WTC11 (cell line): ENCODE measurements at regions not wholly inside any gene's neighbourhood (a gene's known extent, or its start where the extent isn't known, plus 50 kb on each side); places are given as distances from the start of the nearest gene placed in this dataset.

Experiments
- ATAC-seq: fragments of 200-7000 bp; cut with Tn5 transposase; 2 replicates; pipeline ENCODE4 v1.10.0; 2021; ENCODE audit warnings: mild to moderate bottlenecking, moderate library complexity
- CTCF ChIA-PET: fragments of 300-600 bp; sonication (Branson Sonifier 250); formaldehyde crosslinking; loops from one replicate; lab custom pipeline; 2021; ENCODE audit warnings: antibody characterized with exemption; lab: Charles Lee
- POLR2A ChIA-PET: fragments of 350-600 bp; sonication (Branson Sonifier 250); formaldehyde crosslinking; loops from one replicate; lab custom pipeline; 2021; ENCODE audit warnings: antibody characterized with exemption; lab: Charles Lee
- DNase-seq: peaks from one replicate; pipeline ENCODE4 v3.0.0; 2021; ENCODE audit warnings: low spot score
- H3K27ac Mint-ChIP-seq: 2 replicates; pipeline ENCODE4 v1.8.0; 2021; ENCODE audit warnings: mixed read lengths
- H3K27me3 Mint-ChIP-seq: 2 replicates; pipeline ENCODE4 v1.8.0; 2021; ENCODE audit warnings: low read depth, mild to moderate bottlenecking, moderate library complexity, mixed read lengths
- H3K36me3 Mint-ChIP-seq: 2 replicates; pipeline ENCODE4 v1.8.0; 2021; ENCODE audit warnings: mixed read lengths
- H3K4me1 Mint-ChIP-seq: 2 replicates; pipeline ENCODE4 v1.8.0; 2022; ENCODE audit warnings: mixed read lengths
- H3K4me3 Mint-ChIP-seq: 2 replicates; pipeline ENCODE4 v1.8.0; 2021; ENCODE audit warnings: mild to moderate bottlenecking, moderate library complexity, mixed read lengths
- H3K9me3 Mint-ChIP-seq: 2 replicates; pipeline ENCODE4 v1.8.0; 2021; ENCODE audit warnings: mixed read lengths
- ATF6 ChIP-seq: sonication (generic); formaldehyde crosslinking; IDR thresholded peaks from 2 replicates; pipeline ENCODE4 v1.8.1; 2023; ENCODE audit warnings: mild to moderate bottlenecking, missing genetic modification reagents
- CREB1 ChIP-seq: sonication (generic); formaldehyde crosslinking; IDR thresholded peaks from 2 replicates; pipeline ENCODE4 v1.8.0; 2023; ENCODE audit warnings: mild to moderate bottlenecking, missing genetic modification reagents
- GRHL2 ChIP-seq: fragments of 250-450 bp; sonication (Bioruptor Pico); IDR thresholded peaks from 2 replicates; pipeline ENCODE4 v1.8.0; 2022; ENCODE audit warnings: mild to moderate bottlenecking, moderate library complexity; ENCODE audit not compliant: insufficient replicate concordance, severe bottlenecking
- HMGA2 ChIP-seq: fragments of 250-450 bp; sonication (Bioruptor Pico); IDR thresholded peaks from 2 replicates; pipeline ENCODE4 v1.4.0; 2021; ENCODE audit warnings: mild to moderate bottlenecking, moderate library complexity
- JAZF1 ChIP-seq: fragments of 250-450 bp; sonication (Bioruptor Pico); IDR thresholded peaks from 2 replicates; pipeline ENCODE4 v1.9.0; 2021; ENCODE audit warnings: moderate library complexity, mild to moderate bottlenecking, inconsistent platforms
- JUN ChIP-seq: sonication (generic); formaldehyde crosslinking; IDR thresholded peaks from 2 replicates; pipeline ENCODE4 v1.8.0; 2023; ENCODE audit warnings: mild to moderate bottlenecking, missing genetic modification reagents
- KAT7 ChIP-seq: sonication (generic); formaldehyde crosslinking; IDR thresholded peaks from 2 replicates; pipeline ENCODE4 v1.8.1; 2023; ENCODE audit warnings: missing genetic modification reagents, mild to moderate bottlenecking, borderline replicate concordance
- NFATC4 ChIP-seq: fragments of 250-450 bp; sonication (Bioruptor Pico); IDR thresholded peaks from 2 replicates; pipeline ENCODE4 v1.9.0; 2021; ENCODE audit warnings: mild to moderate bottlenecking
- PRRX2 ChIP-seq: fragments of 250-450 bp; sonication (Bioruptor Pico); IDR thresholded peaks from 2 replicates; pipeline ENCODE4 v1.8.0; 2021; ENCODE audit warnings: mild to moderate bottlenecking
- SMAD3 ChIP-seq: sonication (generic); formaldehyde crosslinking; IDR thresholded peaks from 2 replicates; pipeline ENCODE4 v1.8.0; 2022; ENCODE audit warnings: missing genetic modification reagents, mild to moderate bottlenecking, borderline replicate concordance
- SP1 ChIP-seq: sonication (generic); formaldehyde crosslinking; conservative IDR thresholded peaks from 2 replicates; pipeline ENCODE4 v1.8.1; 2022; ENCODE audit warnings: missing genetic modification reagents
- TEAD4 ChIP-seq: sonication (generic); formaldehyde crosslinking; IDR thresholded peaks from 2 replicates; pipeline ENCODE4 v1.8.0; 2022; ENCODE audit warnings: mild to moderate bottlenecking, missing genetic modification reagents
- ZMAT4 ChIP-seq: fragments of 250-450 bp; sonication (Bioruptor Pico); IDR thresholded peaks from 2 replicates; pipeline ENCODE4 v1.9.0; 2021; ENCODE audit warnings: mild to moderate bottlenecking
- ZNF138 ChIP-seq: sonication (generic); formaldehyde crosslinking; conservative IDR thresholded peaks from 2 replicates; pipeline ENCODE4 v1.8.1; 2022; ENCODE audit warnings: mild to moderate bottlenecking, moderate library complexity, missing genetic modification reagents
- ZNF317 ChIP-seq: sonication (generic); formaldehyde crosslinking; IDR thresholded peaks from 2 replicates; pipeline ENCODE4 v1.8.1; 2023; ENCODE audit warnings: low read depth, mild to moderate bottlenecking, moderate library complexity, missing genetic modification reagents, borderline replicate concordance
- ZNF532 ChIP-seq: fragments of 250-450 bp; sonication (Bioruptor Pico); IDR thresholded peaks from 2 replicates; pipeline ENCODE4 v1.9.0; 2021; ENCODE audit warnings: mild to moderate bottlenecking, borderline replicate concordance
- TF ChIP-seq, protein P1 (sequence below): sonication (generic); formaldehyde crosslinking; conservative IDR thresholded peaks from 2 replicates; pipeline ENCODE4 v1.8.1; 2022; ENCODE audit warnings: mild to moderate bottlenecking, missing genetic modification reagents
- TF ChIP-seq, protein P2 (sequence below): sonication (generic); formaldehyde crosslinking; conservative IDR thresholded peaks from 2 replicates; pipeline ENCODE4 v1.8.1; 2023; ENCODE audit warnings: mild to moderate bottlenecking, low read depth, missing genetic modification reagents, moderate library complexity
- TF ChIP-seq, protein P3 (sequence below): sonication (generic); formaldehyde crosslinking; IDR thresholded peaks from 2 replicates; pipeline ENCODE4 v1.8.1; 2023; ENCODE audit warnings: mild to moderate bottlenecking, missing genetic modification reagents, moderate library complexity
- TF ChIP-seq, protein P4 (sequence below): sonication (generic); formaldehyde crosslinking; IDR thresholded peaks from 2 replicates; pipeline ENCODE4 v1.8.0; 2023; ENCODE audit warnings: mild to moderate bottlenecking, missing genetic modification reagents
- TF ChIP-seq, protein P5 (sequence below): sonication (generic); formaldehyde crosslinking; IDR thresholded peaks from 2 replicates; pipeline ENCODE4 v1.8.0; 2023; ENCODE audit warnings: missing genetic modification reagents

DNA sequence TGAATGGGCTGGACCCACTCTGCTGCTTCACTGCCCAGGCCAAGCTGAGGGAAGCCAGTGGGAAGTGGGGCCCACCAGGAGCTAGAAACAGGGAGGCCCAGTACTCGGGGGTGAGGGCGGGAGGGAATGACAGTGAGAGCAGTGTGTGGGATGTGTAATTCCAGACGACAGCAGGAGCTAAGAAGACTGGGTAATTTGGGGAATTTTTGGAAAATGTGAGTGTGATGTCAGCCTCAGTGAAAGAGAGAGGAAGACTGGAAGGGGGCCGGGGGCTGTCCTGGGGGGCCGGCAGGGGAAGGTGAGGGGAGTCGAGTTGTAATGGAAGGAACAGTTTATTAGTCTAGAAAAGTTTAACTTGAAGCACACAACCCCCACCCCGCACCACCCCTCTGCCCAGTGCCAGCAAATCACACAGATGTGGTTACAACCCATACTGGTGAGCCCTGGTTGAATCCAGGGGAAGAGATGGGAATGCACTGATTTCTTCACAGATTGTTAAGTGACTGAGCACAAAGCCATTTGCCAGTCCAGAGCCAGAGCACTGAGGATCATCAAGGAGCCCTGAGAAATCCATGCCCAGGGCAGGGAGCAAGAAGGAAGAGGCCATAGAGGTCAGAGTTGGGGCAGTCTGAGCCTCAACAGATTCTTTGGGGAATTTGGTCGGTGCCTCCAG is 76.7 kb upstream of the PKDCC start:
- Mint-ChIP-seq H3K9me3 (no peaks in the 10 kb centered on the region), H3K27me3 (no peaks in the 10 kb centered on the region), H3K27ac (no peak overlapping the region), H3K36me3 (no peaks in the 10 kb centered on the region), H3K4me1 (peaks cover 20% of the 10 kb centered on the region), H3K4me3 (no peak overlapping the region)
- ChIA-PET POLR2A (no interaction called here), CTCF (interaction anchor here (0.6 to 1.4 kb wide), 3 partner anchors 68 to 84 kb away, joined by 3 read pairs; no protein-coding TSS in a partner anchor)
- ATAC-seq (no peak), DNase-seq (no peak)
- TF ChIP-seq ZNF317 (CRISPR knock-in tag) (no peak), TEAD4 (no peak), SP1 (CRISPR knock-in tag) (no peak), SMAD3 (no peak), ZNF138 (CRISPR knock-in tag) (no peak)
- TF ChIP-seq, protein P1, sequence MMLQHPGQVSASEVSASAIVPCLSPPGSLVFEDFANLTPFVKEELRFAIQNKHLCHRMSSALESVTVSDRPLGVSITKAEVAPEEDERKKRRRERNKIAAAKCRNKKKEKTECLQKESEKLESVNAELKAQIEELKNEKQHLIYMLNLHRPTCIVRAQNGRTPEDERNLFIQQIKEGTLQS (CRISPR knock-in tag): no peak
- TF ChIP-seq, protein P2, sequence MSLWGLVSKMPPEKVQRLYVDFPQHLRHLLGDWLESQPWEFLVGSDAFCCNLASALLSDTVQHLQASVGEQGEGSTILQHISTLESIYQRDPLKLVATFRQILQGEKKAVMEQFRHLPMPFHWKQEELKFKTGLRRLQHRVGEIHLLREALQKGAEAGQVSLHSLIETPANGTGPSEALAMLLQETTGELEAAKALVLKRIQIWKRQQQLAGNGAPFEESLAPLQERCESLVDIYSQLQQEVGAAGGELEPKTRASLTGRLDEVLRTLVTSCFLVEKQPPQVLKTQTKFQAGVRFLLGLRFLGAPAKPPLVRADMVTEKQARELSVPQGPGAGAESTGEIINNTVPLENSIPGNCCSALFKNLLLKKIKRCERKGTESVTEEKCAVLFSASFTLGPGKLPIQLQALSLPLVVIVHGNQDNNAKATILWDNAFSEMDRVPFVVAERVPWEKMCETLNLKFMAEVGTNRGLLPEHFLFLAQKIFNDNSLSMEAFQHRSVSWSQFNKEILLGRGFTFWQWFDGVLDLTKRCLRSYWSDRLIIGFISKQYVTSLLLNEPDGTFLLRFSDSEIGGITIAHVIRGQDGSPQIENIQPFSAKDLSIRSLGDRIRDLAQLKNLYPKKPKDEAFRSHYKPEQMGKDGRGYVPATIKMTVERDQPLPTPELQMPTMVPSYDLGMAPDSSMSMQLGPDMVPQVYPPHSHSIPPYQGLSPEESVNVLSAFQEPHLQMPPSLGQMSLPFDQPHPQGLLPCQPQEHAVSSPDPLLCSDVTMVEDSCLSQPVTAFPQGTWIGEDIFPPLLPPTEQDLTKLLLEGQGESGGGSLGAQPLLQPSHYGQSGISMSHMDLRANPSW (CRISPR knock-in tag): no peak

DNA sequence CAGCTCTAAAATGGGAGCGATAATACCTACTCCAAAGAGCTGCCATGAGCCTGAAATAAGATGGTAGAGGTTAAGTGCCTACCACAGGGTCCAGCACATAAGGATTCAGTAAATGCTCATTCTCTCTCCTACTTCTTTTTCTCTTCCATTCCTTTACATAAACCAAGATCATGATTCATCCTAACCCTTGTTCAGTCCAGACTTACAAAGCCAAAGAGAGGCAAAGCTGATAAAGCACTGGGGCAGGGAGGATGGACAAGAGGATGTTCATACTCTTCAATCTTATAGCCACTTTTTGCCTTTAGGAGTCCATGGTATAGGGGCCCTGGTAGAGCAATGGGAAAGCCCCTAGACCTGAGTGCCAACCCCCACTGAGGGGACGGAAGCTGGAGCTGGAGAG is 75.6 kb upstream of the PKDCC start:
- ChIA-PET CTCF (interaction anchor here (1.4 kb wide), 1 partner anchor 68 kb away, joined by 3 read pairs; no protein-coding TSS in a partner anchor), POLR2A (interaction anchor here (0.6 kb wide), 1 partner anchor 100 kb away, joined by 4 read pairs; no protein-coding TSS in a partner anchor)
- Mint-ChIP-seq H3K27ac (no peak overlapping the region), H3K4me1 (peaks cover 14% of the 10 kb centered on the region), H3K9me3 (no peaks in the 10 kb centered on the region), H3K27me3 (no peaks in the 10 kb centered on the region), H3K36me3 (no peaks in the 10 kb centered on the region), H3K4me3 (no peak overlapping the region)
- DNase-seq (no peak), ATAC-seq (no peak)
- TF ChIP-seq, protein P3, sequence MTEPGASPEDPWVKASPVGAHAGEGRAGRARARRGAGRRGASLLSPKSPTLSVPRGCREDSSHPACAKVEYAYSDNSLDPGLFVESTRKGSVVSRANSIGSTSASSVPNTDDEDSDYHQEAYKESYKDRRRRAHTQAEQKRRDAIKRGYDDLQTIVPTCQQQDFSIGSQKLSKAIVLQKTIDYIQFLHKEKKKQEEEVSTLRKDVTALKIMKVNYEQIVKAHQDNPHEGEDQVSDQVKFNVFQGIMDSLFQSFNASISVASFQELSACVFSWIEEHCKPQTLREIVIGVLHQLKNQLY (CRISPR knock-in tag): no peak
- TF ChIP-seq HMGA2 (no peak), ZNF532 (CRISPR knock-in tag) (no peak), JUN (CRISPR knock-in tag) (no peak), TEAD4 (no peak), ATF6 (CRISPR knock-in tag) (no peak), NFATC4 (CRISPR knock-in tag) (no peak), JAZF1 (CRISPR knock-in tag) (no peak), GRHL2 (CRISPR knock-in tag) (no peak), CREB1 (CRISPR knock-in tag) (no peak), KAT7 (CRISPR knock-in tag) (no peak), ZMAT4 (no peak), PRRX2 (CRISPR knock-in tag) (no peak)
- TF ChIP-seq, protein P4, sequence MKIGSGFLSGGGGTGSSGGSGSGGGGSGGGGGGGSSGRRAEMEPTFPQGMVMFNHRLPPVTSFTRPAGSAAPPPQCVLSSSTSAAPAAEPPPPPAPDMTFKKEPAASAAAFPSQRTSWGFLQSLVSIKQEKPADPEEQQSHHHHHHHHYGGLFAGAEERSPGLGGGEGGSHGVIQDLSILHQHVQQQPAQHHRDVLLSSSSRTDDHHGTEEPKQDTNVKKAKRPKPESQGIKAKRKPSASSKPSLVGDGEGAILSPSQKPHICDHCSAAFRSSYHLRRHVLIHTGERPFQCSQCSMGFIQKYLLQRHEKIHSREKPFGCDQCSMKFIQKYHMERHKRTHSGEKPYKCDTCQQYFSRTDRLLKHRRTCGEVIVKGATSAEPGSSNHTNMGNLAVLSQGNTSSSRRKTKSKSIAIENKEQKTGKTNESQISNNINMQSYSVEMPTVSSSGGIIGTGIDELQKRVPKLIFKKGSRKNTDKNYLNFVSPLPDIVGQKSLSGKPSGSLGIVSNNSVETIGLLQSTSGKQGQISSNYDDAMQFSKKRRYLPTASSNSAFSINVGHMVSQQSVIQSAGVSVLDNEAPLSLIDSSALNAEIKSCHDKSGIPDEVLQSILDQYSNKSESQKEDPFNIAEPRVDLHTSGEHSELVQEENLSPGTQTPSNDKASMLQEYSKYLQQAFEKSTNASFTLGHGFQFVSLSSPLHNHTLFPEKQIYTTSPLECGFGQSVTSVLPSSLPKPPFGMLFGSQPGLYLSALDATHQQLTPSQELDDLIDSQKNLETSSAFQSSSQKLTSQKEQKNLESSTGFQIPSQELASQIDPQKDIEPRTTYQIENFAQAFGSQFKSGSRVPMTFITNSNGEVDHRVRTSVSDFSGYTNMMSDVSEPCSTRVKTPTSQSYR: no peak
- TF ChIP-seq, protein P5, sequence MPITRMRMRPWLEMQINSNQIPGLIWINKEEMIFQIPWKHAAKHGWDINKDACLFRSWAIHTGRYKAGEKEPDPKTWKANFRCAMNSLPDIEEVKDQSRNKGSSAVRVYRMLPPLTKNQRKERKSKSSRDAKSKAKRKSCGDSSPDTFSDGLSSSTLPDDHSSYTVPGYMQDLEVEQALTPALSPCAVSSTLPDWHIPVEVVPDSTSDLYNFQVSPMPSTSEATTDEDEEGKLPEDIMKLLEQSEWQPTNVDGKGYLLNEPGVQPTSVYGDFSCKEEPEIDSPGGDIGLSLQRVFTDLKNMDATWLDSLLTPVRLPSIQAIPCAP (CRISPR knock-in tag): no peak
